ENCODE measurements at regions not wholly inside any gene's neighbourhood (a gene's known extent, or its start where the extent isn't known, plus 50 kb on each side); places are given as distances from the start of the nearest gene placed in this dataset.

GRCh38 chr3:162317046-162317445, 820.4 kb downstream of the OTOL1 start:
- TF ChIP-seq CTCF (conservative IDR thresholded peaks at IDR 0.05; ENCODE audit: low read length) (no peak), EZH2phosphoT487 (IDR thresholded peaks at IDR 0.05; ENCODE audit: borderline replicate concordance, low read depth, low read length) (no peak)

All from OCI-LY7 (cell line).